ENCODE measurements at regions not wholly inside any gene's neighbourhood (a gene's known extent, or its start where the extent isn't known, plus 50 kb on each side); places are given as distances from the start of the nearest gene placed in this dataset.

DNA sequence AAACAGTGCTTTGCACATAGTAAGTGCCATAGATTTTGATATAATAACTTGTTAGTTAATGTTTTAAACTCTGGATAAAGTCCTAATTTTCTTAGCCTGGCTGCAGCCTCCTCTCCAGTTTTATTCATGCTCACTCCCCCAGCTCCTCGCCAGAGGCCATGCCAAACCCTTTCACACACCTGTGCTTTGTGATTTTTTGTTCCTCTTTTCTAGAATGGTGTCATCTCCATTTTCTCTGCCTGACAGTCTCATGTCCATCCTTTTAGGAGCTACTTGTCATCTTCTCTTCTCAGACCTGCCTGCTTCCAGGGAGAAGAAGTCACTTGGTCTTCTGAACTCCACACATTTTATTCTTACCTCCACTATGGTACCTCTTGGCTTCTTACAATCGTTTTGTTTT is 55.8 kb upstream of the SPATA13 start:
- no peak for TF ChIP-seq POLR2A (IDR thresholded peaks at IDR 0.05)
- TF ChIP-seq, protein P1, sequence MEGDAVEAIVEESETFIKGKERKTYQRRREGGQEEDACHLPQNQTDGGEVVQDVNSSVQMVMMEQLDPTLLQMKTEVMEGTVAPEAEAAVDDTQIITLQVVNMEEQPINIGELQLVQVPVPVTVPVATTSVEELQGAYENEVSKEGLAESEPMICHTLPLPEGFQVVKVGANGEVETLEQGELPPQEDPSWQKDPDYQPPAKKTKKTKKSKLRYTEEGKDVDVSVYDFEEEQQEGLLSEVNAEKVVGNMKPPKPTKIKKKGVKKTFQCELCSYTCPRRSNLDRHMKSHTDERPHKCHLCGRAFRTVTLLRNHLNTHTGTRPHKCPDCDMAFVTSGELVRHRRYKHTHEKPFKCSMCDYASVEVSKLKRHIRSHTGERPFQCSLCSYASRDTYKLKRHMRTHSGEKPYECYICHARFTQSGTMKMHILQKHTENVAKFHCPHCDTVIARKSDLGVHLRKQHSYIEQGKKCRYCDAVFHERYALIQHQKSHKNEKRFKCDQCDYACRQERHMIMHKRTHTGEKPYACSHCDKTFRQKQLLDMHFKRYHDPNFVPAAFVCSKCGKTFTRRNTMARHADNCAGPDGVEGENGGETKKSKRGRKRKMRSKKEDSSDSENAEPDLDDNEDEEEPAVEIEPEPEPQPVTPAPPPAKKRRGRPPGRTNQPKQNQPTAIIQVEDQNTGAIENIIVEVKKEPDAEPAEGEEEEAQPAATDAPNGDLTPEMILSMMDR (IDR thresholded peaks at IDR 0.05): no peak
